Breast epithelium (tissue), 4 donors: ENCODE measurements at regions not wholly inside any gene's neighbourhood (a gene's known extent, or its start where the extent isn't known, plus 50 kb on each side); places are given as distances from the start of the nearest gene placed in this dataset.

Experiments used
- DNase-seq, 2 donors: peaks; one replicate each; pipeline ENCODE4 v3.0.0-alpha.2; 2019; ENCODE audit warnings: low spot score in 2 of 2
- H3K27ac ChIP-seq, 2 donors: fragments of 200-600 bp; sonication (generic) in 1 of 2; one replicate each; pipeline ENCODE4 v1.5.1; 2016 to 2019; ENCODE audit warnings: mild to moderate bottlenecking in 1 of 2
- H3K27me3 ChIP-seq, 2 donors: fragments of 200-600 bp; sonication (generic) in 1 of 2; one replicate each; pipeline versions ENCODE4 v1.5.1 to v1.6.0; 2017 to 2019; ENCODE audit warnings: control low read depth in 1 of 2, mild to moderate bottlenecking in 1 of 2
- H3K36me3 ChIP-seq: fragments of 200-600 bp; one replicate; pipeline ENCODE4 v1.5.1; 2019
- H3K4me1 ChIP-seq, 2 donors: fragments of 200-600 bp; sonication (generic); one replicate each; pipeline ENCODE4 v1.5.1; 2016 to 2019; ENCODE audit warnings: control low read depth in 1 of 2
- H3K4me3 ChIP-seq, 3 donors: fragments of 200-600 bp; sonication (generic); 1 replicate in 2 of 3; 2 replicates in 1 of 3; pipeline ENCODE4 v1.5.1; 2016 to 2019; ENCODE audit warnings: mild to moderate bottlenecking in 3 of 3, moderate library complexity in 2 of 3
- H3K9me3 ChIP-seq, 2 donors: fragments of 200-600 bp; sonication (generic) in 1 of 2; one replicate each; pipeline ENCODE4 v1.5.1; 2016 to 2019; ENCODE audit warnings: control low read depth in 1 of 2
- CTCF ChIP-seq, 3 donors: fragments of 450-650 bp; IDR thresholded peaks; one replicate each; pipeline ENCODE4 v1.5.1; 2016 to 2017; ENCODE audit warnings: antibody characterized with exemption in 3 of 3, mild to moderate bottlenecking in 3 of 3, moderate library complexity in 3 of 3
- POLR2A ChIP-seq: fragments of 450-650 bp; IDR thresholded peaks from one replicate; pipeline ENCODE4 v1.6.1; 2016; ENCODE audit warnings: antibody characterized with exemption, mild to moderate bottlenecking, moderate library complexity
- POLR2AphosphoS5 ChIP-seq, 3 donors: sonication (generic); formaldehyde crosslinking; IDR thresholded peaks; one replicate each; pipeline ENCODE4 v1.6.1; 2017; ENCODE audit warnings: antibody characterized with exemption in 3 of 3
- intact Hi-C: fragments of 100-400 bp; cut with DNase I; formaldehyde crosslinking; loops from one replicate; pipeline ENCODE4 v1.15.1; 2023; ENCODE audit warnings: low total_unique reads

GRCh38 chr16:49964316-49964715 is 60.7 kb upstream of the CNEP1R1 start:
- H3K4me1 ChIP-seq: peaks cover 0 to 7% of the 10 kb centered on the region in 2 donors
- H3K36me3 ChIP-seq: no peaks in the 10 kb centered on the region
- TF ChIP-seq CTCF (IDR thresholded peaks at IDR 0.05) (no peak), POLR2AphosphoS5 (IDR thresholded peaks at IDR 0.05) (no peak)
- H3K27ac ChIP-seq: no peak overlapping the region
- intact Hi-C loops: no loop called here
- no peaks in the 10 kb centered on the region for H3K27me3 ChIP-seq
- H3K9me3 ChIP-seq: no peaks in the 10 kb centered on the region
- no peak for DNase-seq
- no peak overlapping the region for H3K4me3 ChIP-seq

- Histone ChIP-seq H3K27me3 (no peaks in the 10 kb centered on the region), H3K4me1 (peaks cover 0 to 7% of the 10 kb centered on the region in 2 donors), H3K9me3 (no peaks in the 10 kb centered on the region), H3K27ac (no peak overlapping the region), H3K4me3 (no peak overlapping the region), H3K36me3 (no peaks in the 10 kb centered on the region)
- no peak for TF ChIP-seq POLR2A
- TF ChIP-seq POLR2AphosphoS5 (IDR thresholded peaks at IDR 0.05): no peak
- no peak for TF ChIP-seq CTCF (IDR thresholded peaks at IDR 0.05)
- intact Hi-C loops: no loop called here
- no peak for DNase-seq
Observed at GRCh38 chr16:49964973-49965372, 60.1 kb upstream of the CNEP1R1 start.

- H3K27ac ChIP-seq: no peak overlapping the region
- no peaks in the 10 kb centered on the region for H3K27me3 ChIP-seq
- no peaks in the 10 kb centered on the region for H3K9me3 ChIP-seq
- intact Hi-C loops: no loop called here
- no peaks in the 10 kb centered on the region for H3K4me1 ChIP-seq
- no peak for DNase-seq
- no peak for TF ChIP-seq CTCF (IDR thresholded peaks at IDR 0.05)
- TF ChIP-seq POLR2AphosphoS5 (IDR thresholded peaks at IDR 0.05): no peak
- no peak for TF ChIP-seq POLR2A
- H3K36me3 ChIP-seq: no peaks in the 10 kb centered on the region
- no peak overlapping the region for H3K4me3 ChIP-seq
Observed at GRCh38 chr16:49967012-49967559, 57.9 kb upstream of the CNEP1R1 start.

GRCh38 chr16:49969091-49970030 is 55.7 kb upstream of the CNEP1R1 start:
- Histone ChIP-seq H3K4me3 (no peak overlapping the region), H3K27me3 (no peaks in the 10 kb centered on the region), H3K36me3 (no peaks in the 10 kb centered on the region), H3K27ac (no peak overlapping the region), H3K4me1 (no peaks in the 10 kb centered on the region), H3K9me3 (no peaks in the 10 kb centered on the region)
- intact Hi-C loops: no loop called here
- no peak for DNase-seq
- TF ChIP-seq POLR2AphosphoS5 (IDR thresholded peaks at IDR 0.05) (no peak), CTCF (IDR thresholded peaks at IDR 0.05) (no peak), POLR2A (no peak)

GRCh38 chr16:49970797-49971431 is 54.1 kb upstream of the CNEP1R1 start:
- intact Hi-C loops: no loop called here
- Histone ChIP-seq H3K4me3 (no peak overlapping the region), H3K9me3 (no peaks in the 10 kb centered on the region), H3K27me3 (no peaks in the 10 kb centered on the region), H3K4me1 (no peaks in the 10 kb centered on the region), H3K27ac (no peak overlapping the region), H3K36me3 (no peaks in the 10 kb centered on the region)
- TF ChIP-seq POLR2AphosphoS5 (IDR thresholded peaks at IDR 0.05): no peak
- TF ChIP-seq POLR2A: no peak
- TF ChIP-seq CTCF (IDR thresholded peaks at IDR 0.05): no peak
- no peak for DNase-seq
